ENCODE measurements at regions not wholly inside any gene's neighbourhood (a gene's known extent, or its start where the extent isn't known, plus 50 kb on each side); places are given as distances from the start of the nearest gene placed in this dataset.
"Not testable (repeated sequence)": the region's sequence is repeated elsewhere in the genome, so short reads cannot be mapped to it uniquely, and the experiment has no call there.

DNA sequence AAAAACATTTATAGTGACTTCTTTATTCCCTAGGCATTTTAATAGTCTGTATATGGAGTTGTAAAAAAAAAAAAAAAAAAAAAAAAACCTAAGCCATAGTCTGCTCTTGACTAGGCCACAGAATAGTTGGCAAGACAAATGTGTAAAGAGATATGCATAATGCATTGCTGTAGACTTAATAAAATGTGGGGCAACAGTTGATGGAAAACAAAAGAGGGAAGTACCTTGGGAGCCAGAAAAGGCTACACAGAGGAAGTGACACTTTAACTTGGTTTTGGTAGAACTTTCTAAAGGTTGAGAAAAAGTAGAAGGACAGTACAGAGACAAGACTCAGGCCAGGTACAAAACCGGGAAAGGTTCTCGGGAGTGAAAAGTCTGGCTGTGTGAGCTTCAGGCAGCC, 802.9 kb upstream of the ADAMTS5 start:
- H3K4me3 ChIP-seq (ENCODE audit: low read depth, low read length), result no peak overlapping the region
- Mint-ChIP-seq H3K4me3 (ENCODE audit: unreplicated experiment) (no peak overlapping the region), H3K4me1 (ENCODE audit: low read depth, unreplicated experiment) (no peaks in the 10 kb centered on the region), H3K36me3 (ENCODE audit: insufficient read depth, unreplicated experiment) (no peaks in the 10 kb centered on the region), H3K9me3 (ENCODE audit: unreplicated experiment) (no peaks in the 10 kb centered on the region), H3K27me3 (ENCODE audit: insufficient read depth, unreplicated experiment) (no peaks in the 10 kb centered on the region), H3K27ac (ENCODE audit: unreplicated experiment) (no peak overlapping the region)
- no peaks in the 10 kb centered on the region for H3K27me3 ChIP-seq (replicated peaks; ENCODE audit: control insufficient read depth, insufficient read depth, low read length)
- no peak for TF ChIP-seq CTCF (IDR thresholded peaks at IDR 0.05; ENCODE audit: insufficient read depth in 1 of 2, low read depth in 1 of 2, low read length in 1 of 2, severe bottlenecking in 1 of 2, unreplicated experiment in 1 of 2)
- DNase-seq, result no peak
- H3K36me3 ChIP-seq (ENCODE audit: control insufficient read depth, insufficient read depth, low read length), result no peaks in the 10 kb centered on the region
- H3K9me3 ChIP-seq, result no peaks in the 10 kb centered on the region
- H3K4me1 ChIP-seq, result no peaks in the 10 kb centered on the region
- CTCF ChIA-PET, result no interaction called here
- intact Hi-C loops (cut with micrococcal nuclease; ENCODE audit: unreplicated experiment), result no loop called here
- POLR2A ChIA-PET, result no interaction called here
- BruUV-seq (replicated peaks), result no TSS peak

DNA sequence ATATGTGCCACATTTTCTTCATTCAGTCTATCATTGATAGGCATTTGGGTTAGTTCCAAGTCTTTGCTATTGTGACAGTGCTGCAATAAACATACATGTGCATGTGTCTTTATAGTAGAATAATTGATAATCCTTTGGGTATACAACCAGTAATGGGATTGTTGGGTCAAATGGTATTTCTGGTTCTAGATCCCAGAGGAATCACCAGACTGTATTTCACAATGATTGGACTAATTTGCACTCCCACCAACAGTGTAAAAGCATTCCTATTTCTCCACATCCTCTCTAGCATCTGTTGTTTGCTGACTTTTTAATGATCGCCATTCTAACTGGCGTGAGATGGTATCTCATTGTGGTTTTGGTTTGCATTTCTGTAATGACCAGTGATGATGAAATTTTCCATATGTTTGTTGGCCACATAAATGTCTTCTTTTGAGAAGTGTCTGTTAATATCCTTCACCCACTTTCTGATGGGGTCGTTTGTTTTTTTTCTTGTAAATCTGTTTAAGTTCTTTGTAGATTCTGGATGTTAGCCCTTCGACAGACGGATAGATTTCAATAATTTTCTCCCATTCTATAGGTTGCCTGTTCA, 801.3 kb upstream of the ADAMTS5 start:
- H3K36me3 Mint-ChIP-seq (ENCODE audit: insufficient read depth, unreplicated experiment); H3K9me3 ChIP-seq; POLR2A ChIA-PET; H3K4me3 ChIP-seq (ENCODE audit: low read depth, low read length); H3K36me3 ChIP-seq (ENCODE audit: control insufficient read depth, insufficient read depth, low read length); DNase-seq; H3K9me3 Mint-ChIP-seq (ENCODE audit: unreplicated experiment); H3K4me1 ChIP-seq; H3K4me3 Mint-ChIP-seq (ENCODE audit: unreplicated experiment); H3K27ac Mint-ChIP-seq (ENCODE audit: unreplicated experiment); H3K27me3 ChIP-seq (replicated peaks; ENCODE audit: control insufficient read depth, insufficient read depth, low read length); BruUV-seq (replicated peaks); CTCF ChIA-PET; intact Hi-C loops (cut with micrococcal nuclease; ENCODE audit: unreplicated experiment); H3K4me1 Mint-ChIP-seq (ENCODE audit: low read depth, unreplicated experiment); H3K27me3 Mint-ChIP-seq (ENCODE audit: insufficient read depth, unreplicated experiment): not testable (repeated sequence)

GRCh38 chr21:27764056-27764455, 797.2 kb upstream of the ADAMTS5 start:
- intact Hi-C loops (cut with micrococcal nuclease; ENCODE audit: unreplicated experiment), result loop anchor here (5.0 kb wide), 1 partner anchor 38 kb away; no protein-coding TSS in a partner anchor
- no peak overlapping the region for H3K27ac Mint-ChIP-seq (ENCODE audit: unreplicated experiment)
- TF ChIP-seq CTCF (IDR thresholded peaks at IDR 0.05; ENCODE audit: insufficient read depth in 1 of 2, low read depth in 1 of 2, low read length in 1 of 2, severe bottlenecking in 1 of 2, unreplicated experiment in 1 of 2), result no peak
- no peaks in the 10 kb centered on the region for H3K36me3 Mint-ChIP-seq (ENCODE audit: insufficient read depth, unreplicated experiment)
- DNase-seq, result no peak
- Histone ChIP-seq H3K36me3 (ENCODE audit: control insufficient read depth, insufficient read depth, low read length) (no peaks in the 10 kb centered on the region), H3K4me1 (no peaks in the 10 kb centered on the region), H3K9me3 (no peaks in the 10 kb centered on the region; the same call in 1 of the 2 replicates), H3K27me3 (replicated peaks; ENCODE audit: control insufficient read depth, insufficient read depth, low read length) (no peaks in the 10 kb centered on the region), H3K4me3 (ENCODE audit: low read depth, low read length) (no peak overlapping the region)
- ChIA-PET POLR2A (no interaction called here), CTCF (no interaction called here)
- H3K4me3 Mint-ChIP-seq (ENCODE audit: unreplicated experiment), result no peak overlapping the region
- H3K9me3 Mint-ChIP-seq (ENCODE audit: unreplicated experiment), result no peaks in the 10 kb centered on the region
- peaks cover 17% of the 10 kb centered on the region for H3K4me1 Mint-ChIP-seq (ENCODE audit: low read depth, unreplicated experiment)
- no peaks in the 10 kb centered on the region for H3K27me3 Mint-ChIP-seq (ENCODE audit: insufficient read depth, unreplicated experiment)
- no TSS peak for BruUV-seq (replicated peaks)

- H3K4me3 ChIP-seq (ENCODE audit: low read depth, low read length), result no peak overlapping the region
- peak overlapping the region; percentile 16 for H3K27ac Mint-ChIP-seq (ENCODE audit: unreplicated experiment)
- ChIA-PET POLR2A (no interaction called here), CTCF (no interaction called here)
- no peaks in the 10 kb centered on the region for H3K36me3 Mint-ChIP-seq (ENCODE audit: insufficient read depth, unreplicated experiment)
- BruUV-seq (replicated peaks), result no TSS peak
- H3K4me1 Mint-ChIP-seq (ENCODE audit: low read depth, unreplicated experiment), result peaks cover 17% of the 10 kb centered on the region
- no peaks in the 10 kb centered on the region for H3K27me3 Mint-ChIP-seq (ENCODE audit: insufficient read depth, unreplicated experiment)
- intact Hi-C loops (cut with micrococcal nuclease; ENCODE audit: unreplicated experiment), result loop anchor here (5.0 kb wide), 1 partner anchor 41 kb away; no protein-coding TSS in a partner anchor
- H3K4me1 ChIP-seq, result 0 out of 2 replicates have a peak, but pooled peaks cover 3% of the 10 kb centered on the region
- no peaks in the 10 kb centered on the region for H3K36me3 ChIP-seq (ENCODE audit: control insufficient read depth, insufficient read depth, low read length)
- TF ChIP-seq CTCF (IDR thresholded peaks at IDR 0.05; ENCODE audit: insufficient read depth in 1 of 2, low read depth in 1 of 2, low read length in 1 of 2, severe bottlenecking in 1 of 2, unreplicated experiment in 1 of 2), result no peak
- H3K9me3 Mint-ChIP-seq (ENCODE audit: unreplicated experiment), result no peaks in the 10 kb centered on the region
- H3K9me3 ChIP-seq, result no peaks in the 10 kb centered on the region; the same call in 1 of the 2 replicates
- H3K4me3 Mint-ChIP-seq (ENCODE audit: unreplicated experiment), result no peak overlapping the region
- no peaks in the 10 kb centered on the region for H3K27me3 ChIP-seq (replicated peaks; ENCODE audit: control insufficient read depth, insufficient read depth, low read length)
- DNase-seq, result peak in 1 of 2 experiments; percentile 2
Measured at GRCh38 chr21:27761623-27762022, 794.7 kb upstream of the ADAMTS5 start.

Measured in Caco-2 (cell line).